ENCODE measurements at regions not wholly inside any gene's neighbourhood (a gene's known extent, or its start where the extent isn't known, plus 50 kb on each side); places are given as distances from the start of the nearest gene placed in this dataset.

DNA sequence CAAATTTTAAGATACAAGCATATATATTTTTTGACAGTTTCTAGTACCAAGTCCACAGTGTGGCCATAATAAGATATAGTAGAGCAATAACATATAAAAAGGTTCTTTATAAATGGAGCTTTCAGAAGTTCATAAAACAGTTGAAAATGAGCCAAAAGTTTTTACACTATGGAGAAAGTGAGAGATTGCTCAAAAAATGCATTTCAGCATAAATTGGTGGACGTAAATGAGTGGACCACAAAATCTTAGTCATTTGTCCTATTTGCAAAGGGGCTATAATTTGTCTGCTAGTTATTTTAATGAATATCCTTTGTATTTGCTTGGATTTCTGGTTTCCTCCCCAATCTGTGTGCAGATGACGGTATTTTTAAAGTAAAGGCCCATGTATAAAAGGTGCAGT, 159.4 kb upstream of the DAP start:
- TF ChIP-seq SUZ12 (IDR thresholded peaks at IDR 0.05; ENCODE audit: extremely low read depth, insufficient read depth, insufficient read length) (no peak), ZNF274 (IDR thresholded peaks at IDR 0.05; ENCODE audit: low read depth, low read length) (no peak)

Data from NT2/D1 (cell line).